HG02763 (cell line): ENCODE measurements at regions not wholly inside any gene's neighbourhood (a gene's known extent, or its start where the extent isn't known, plus 50 kb on each side); places are given as distances from the start of the nearest gene placed in this dataset.

Experiments used
- ATAC-seq: cut with Tn5 transposase; IDR thresholded peaks from one replicate; pipeline ENCODE4 v1.9.1; 2021; ENCODE audit warnings: mild to moderate bottlenecking, moderate library complexity; ENCODE audit not compliant: unreplicated experiment

DNA sequence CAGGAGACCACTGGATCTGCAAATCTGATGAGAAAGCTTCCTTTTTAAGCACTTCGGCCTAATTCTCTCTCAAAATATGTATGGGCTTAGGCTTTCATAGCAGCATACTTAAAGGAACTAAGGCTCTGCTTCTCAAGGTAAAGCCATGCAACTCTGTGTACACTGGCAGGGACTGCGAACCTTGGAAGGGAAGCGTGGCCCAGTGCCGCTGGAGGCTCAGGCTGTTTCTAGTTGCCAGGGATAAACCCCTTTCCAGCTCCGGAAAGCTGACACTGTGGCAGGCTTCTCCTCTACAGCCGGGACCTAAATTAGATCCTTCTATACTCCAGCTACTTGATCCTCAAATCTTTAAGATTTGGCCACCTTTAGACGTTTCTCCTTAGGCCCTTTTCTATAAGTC lies 1091.3 kb upstream of the TENM3 start:
- ATAC-seq = no peak

DNA sequence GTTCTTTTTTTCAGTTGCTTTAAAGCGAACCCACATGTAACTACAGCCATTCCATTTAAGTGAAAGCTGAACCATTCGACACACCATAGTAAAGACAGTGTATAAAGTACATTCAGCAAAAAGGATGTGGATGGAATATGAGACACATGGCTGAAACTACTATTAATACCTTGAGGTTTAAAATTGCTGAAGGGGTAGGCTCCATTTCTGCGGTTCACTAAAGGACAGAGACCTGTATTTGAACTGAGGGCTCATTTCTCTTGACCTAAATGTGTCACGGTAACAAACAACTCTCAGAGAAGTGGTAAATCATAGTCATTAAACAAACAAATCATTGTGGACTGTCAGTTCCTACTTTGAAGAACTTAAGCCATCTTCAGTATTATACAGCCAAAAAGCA lies 1085.6 kb upstream of the TENM3 start:
- ATAC-seq = no peak

DNA sequence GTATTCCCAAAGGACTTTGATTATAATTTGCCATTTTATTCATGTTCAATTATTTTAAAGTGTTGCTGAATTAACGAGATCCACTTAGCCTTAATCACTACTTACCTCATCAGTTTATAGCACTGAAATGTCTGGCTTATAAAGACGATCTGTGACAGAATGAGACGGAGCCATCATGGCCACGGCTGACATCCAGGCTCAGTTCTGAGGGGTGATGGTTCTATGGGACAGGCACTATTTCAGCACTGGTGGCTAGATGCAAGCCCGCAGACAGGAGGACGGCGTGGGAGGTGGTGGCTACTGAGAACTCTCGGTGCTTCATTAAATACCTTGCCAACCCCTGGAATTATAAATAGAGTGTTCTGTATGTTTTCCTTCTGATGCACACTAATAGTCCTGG lies 1084.2 kb upstream of the TENM3 start:
- ATAC-seq = no peak

DNA sequence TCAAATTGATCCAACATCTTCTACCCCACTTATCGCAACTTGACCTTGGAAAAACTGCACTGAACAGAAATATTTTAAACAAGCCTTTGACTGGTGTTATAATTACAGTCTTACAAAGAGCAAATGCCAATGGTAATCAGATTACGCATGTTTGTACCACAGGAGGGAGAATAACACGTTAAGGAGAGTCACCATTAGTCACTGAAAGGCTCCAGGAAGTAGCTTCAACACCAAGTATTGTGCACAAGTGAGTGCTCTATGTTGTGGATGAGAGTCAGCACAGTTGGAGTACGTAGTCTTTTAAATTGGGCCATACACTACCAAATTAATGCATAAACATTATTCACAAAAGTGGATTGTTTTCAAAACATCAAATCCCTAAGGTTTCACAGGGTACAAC lies 1081.5 kb upstream of the TENM3 start:
- no peak for ATAC-seq

DNA sequence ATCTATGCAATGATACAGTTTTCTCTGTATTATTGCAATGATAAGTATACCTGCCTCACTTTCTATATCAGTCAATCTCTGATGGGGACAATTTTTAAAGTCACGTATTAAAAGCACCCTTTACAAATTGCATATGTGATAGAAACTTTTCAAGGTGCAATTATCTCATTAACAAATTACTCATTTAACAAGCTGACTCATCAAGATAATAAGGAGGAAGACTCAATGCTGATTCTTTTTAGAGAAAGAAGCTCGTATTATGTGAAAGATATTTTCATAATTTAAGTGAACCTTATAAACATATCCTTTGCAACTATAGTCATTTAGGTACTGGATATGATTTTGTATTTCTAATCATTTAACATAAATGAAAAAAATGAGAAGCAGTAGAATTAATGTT lies 1080.9 kb upstream of the TENM3 start:
- no peak for ATAC-seq

DNA sequence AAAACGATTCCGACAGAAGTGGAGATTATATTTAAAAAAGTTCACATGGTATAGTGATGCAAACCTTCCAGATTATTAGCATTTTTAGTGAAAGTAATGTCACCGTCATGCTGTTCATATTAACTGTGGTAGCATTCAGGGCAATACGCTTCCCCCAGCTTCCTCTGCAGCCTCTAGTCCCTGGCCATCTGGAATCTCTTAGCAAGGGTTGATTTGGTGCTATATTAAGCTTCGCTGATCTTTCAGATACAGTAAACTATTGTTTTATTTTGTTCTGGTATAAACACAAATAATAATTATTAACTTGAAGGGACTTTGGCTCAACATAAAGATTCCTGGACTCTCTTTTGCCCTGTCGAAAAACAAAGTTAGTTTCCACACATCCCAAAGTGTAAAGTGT lies 1080.5 kb upstream of the TENM3 start:
- no peak for ATAC-seq

DNA sequence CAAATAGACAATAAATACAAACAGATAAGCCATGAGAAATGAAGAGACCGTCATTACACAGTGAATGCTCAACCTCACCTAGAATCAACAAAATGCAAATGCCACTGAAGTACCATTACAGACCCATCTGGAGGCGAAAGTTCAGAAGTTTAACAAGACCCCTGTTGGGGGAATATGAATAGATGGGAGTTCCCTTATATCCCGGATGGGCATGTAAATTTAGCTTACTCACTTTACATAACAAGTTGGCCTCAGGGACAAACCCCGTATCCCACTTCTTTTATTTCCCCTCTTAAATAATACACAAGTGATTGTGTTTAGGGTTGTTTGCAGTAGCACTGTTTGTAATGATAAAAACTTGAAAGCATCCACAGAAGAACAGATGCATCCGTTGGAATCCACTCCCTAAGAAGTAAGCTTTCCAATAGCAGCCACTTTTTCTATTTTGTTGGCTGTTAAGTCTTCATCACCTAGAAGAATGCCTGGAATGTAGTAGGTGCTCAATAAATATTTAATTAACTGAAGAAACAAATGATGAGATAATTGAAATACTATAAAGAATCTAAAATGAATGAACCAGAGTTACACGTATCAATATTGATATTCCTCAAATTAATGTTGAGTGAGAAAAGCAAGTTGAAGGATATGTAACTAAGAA lies 1076.3 kb upstream of the TENM3 start:
- no peak for ATAC-seq

DNA sequence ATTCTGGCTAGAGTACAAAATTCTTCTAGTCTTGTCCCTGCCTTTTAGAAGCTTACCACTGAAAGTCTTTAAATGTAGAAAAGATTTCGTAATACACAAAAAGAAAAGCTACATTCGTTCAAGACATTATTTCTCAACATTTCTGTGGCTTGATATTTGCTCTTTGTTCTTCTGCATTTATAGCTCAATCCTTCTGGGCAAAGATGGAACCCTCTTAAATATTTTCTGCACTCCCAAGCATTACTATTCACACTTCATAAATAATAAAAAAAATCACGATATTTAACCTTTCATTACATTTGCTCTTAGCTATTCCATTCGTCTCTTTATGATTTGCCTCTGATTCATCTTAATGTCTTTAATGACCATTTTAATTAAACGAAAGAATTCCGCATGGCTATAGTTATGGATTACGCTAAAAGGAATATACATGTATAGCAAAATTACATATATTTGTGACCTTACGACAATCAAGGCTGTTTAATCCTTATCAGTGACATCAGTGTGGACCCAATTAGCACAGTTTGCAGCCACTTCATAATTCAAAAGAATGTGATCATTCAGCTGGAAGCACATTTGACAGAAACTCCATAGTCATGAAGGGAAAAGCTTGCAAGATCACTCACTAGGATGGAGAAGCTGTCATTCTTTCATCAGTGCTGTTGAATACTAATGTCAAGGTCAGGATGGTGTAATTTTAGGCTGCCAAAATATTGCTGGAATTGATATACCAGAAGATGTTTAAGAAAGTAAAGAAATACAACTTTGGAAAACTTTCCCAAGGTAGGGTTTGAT lies 1075.0 kb upstream of the TENM3 start:
- no peak for ATAC-seq

DNA sequence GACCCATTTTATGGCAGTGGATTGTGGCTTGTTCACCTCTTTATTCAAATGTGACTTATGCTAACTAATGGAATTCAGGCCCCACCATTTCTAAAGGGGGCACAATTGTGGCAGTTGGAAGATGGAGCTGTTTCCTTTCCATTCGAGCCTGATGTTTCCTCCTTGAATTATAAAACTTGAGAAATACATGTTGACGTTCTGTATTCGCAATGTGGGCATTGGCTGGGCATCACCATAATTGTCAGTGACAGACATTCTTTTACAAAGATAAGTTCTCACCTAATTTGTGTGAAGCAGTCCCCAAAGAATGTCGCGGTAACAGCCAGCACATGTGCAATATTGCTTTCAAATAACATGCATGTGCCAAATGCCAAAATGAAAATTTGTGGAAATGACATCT lies 1070.2 kb upstream of the TENM3 start:
- ATAC-seq = no peak

DNA sequence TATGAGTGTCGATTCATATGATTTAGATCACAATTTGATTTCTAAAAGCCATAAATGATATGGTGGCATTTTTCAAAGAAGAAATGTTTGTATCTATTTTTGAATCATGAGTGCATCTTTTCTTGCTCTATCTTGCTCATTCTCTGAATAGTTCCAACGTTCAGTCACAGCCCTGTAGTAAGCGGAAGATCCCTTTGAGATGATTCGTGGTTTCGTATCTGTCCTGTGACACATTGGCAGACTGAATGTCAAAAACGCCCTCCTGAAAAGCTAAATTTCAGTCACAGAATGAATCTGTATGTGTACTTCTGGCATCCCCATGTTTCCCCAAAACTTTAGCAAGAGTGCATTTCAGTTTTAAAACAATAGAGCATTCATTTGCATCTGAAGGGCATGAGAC lies 1066.9 kb upstream of the TENM3 start:
- no peak for ATAC-seq

DNA sequence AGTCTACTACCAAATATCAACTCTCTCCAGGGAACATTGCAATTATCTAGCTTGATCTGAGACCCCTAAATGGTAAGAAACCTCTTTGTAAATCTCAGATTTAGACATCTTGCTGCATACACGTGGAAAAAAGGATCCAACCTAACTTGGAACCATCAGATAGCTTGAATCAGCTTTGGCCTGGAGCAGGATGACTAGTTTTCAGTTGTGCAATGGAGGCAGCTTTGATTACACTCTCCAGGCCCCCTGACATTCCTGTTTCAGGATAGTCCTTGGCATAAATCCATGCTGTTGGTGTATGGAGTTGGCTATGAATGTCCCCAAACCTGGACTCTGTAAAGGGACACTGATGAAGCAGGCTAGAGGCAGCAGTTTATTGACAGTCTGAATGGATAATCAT lies 1061.9 kb upstream of the TENM3 start:
- no peak for ATAC-seq

DNA sequence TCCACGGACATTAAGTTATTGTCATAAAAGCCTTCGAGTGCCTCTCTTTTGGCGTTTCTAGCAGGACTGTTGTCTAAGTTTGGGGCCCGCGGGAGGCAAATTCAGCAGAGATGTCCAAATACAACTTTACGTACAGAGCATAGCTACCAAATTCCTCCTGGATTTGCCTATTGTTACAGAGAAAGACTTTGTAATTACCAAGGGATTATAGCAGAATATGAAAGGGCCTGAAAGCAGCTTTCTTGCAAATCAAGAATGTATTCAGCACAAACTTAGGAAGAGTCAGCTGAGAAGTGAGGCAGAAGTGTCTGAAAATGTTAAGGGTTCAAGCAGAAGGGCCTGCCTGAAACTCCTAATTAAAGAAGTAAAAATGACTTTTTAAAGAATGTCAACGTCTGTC lies 1053.5 kb upstream of the TENM3 start:
- no peak for ATAC-seq

DNA sequence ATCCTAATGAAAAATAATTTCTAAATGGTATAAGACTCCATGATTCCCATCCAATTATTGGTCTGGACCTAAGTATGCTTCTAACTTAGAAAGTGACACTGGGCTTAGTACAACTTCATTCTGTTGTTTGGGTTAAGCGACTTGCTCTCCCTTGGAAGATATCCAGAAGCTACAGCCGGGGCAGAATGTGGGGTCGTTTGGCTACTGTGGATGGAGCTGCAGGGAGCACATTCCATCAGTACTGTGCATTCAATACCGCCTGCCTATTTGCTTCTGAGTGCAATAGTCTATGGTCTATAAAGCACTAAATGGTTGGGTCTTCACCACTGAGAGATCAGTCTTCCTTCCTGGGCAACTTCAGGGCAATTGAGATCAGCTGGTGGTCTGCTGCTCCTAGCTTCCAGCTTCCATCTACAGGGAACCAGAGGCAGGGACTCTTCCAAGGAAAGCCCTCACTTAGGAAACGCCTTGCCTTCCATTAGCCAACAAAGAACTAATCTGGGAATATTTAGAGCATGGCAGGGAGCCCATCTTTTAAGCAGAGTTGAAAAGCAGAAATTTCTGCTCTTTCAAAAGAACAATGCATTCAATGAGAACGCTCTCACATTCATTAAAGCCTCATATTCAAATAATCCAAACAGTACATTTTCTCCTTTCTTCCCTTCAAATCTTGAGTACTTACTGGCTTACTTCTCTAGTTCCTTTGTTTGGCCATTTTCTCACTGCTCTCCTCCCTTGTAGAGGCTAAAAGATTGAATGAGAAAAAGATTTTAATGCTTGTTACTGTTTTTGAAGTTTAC lies 1049.9 kb upstream of the TENM3 start:
- ATAC-seq = no peak

DNA sequence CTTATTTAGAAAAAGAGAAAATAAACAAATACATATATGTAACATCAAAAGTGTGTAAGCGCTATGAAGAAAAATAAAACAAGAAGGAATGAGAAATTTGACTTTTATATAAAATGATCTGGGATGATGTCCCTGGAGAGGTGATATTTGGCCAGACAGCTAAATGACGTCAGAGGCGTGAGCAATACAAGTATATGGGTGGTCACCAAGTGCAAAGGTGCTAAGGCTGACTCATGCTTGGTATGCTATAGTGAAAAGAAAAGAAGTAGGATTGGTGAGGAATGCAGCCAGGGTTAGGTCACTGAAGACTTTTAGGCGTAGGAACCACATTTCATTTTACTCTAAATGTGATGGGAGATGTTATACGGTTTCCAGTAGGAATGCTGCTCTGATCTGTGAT lies 1049.1 kb upstream of the TENM3 start:
- no peak for ATAC-seq

DNA sequence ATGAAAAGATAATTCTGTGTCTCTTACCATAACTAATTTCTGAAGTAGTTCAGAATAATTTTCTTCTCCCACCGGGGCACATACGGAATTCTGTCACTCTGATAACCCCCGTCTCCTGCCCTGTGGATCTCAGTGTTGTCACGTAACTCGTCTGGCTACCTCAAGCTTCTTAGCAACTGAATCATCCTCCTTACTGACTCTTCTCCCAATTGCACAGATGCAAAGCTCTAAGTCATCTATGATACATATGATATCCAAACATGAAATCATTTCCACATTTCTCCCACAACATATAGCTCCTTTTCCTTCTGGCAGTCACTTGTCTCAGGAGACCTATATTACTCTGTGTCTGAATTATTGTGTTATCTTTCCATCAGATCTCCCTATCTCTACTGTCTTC lies 1043.1 kb upstream of the TENM3 start:
- ATAC-seq = no peak

DNA sequence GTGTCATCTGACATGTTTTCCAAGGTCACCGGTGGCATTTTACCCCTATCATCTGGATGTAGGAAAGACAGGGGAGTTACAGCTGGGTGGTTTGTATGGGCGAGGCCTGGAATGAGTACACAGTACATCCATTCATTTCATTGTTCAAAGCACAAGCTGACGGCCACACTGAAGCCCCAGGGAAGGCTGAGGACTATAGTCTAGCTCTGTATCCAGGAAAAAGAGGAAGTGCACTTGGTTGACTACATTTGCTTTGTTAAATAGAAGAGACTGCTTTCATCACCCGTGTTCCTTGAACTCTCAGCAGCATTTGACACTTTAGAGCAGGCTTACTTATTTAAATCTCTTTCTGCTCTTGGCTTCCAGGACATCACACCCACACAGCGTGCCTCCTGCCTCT lies 1041.0 kb upstream of the TENM3 start:
- ATAC-seq = no peak

DNA sequence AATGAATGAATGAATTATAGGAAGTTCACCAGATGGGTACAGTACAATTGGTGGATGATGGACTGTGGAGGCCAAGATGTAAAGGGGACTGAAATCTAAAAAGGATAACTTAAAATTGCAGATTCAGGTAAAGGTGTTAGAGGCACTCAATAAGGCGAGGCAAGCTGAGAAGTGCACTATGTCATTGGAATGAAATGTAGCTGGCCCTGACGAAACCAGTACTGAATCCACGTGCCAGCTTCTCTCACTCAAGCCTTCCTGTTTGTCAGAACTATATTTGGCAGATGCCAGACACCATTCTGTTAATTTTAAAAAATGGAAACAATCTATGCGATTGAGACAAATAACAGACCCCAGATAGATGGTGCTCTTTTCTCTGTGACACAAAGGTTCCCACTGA lies 1039.1 kb upstream of the TENM3 start:
- no peak for ATAC-seq

DNA sequence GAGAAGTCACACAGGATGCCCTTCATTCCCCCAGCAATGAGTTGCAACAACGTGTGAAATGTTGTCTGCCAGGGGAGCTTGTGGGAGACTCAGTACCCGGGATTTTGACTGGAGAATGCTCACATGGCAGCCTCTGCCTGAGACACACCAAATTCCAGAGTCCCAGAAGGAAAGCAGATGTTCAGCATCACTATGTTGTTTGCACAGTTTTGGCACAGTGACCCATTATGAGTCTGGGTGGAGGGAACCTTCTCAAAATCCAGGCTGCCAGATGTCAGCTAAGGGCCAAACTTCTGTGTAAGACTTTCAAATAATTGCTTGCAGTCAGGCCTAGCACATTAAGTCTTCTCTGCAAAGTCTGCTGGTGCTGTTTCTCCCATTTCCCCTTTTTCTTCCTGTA lies 1029.7 kb upstream of the TENM3 start:
- no peak for ATAC-seq

DNA sequence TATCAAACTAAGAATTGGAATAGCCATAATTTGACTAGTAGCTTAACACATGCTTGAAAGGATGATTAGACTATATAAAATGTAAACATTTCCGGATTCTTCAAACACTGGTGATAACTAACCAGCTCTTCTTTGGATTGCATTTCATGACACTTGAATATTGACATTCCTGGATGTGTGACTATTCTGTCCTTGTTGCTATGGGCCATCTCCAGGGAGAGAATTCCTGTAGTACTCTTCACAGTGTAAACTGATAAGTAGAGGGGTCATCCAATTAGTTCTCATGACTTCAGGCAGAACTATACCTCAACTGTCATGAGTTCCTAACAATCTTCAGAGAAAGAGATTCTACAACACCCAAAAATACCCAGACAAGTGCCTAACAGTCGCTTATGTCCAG lies 1026.7 kb upstream of the TENM3 start:
- ATAC-seq = no peak

DNA sequence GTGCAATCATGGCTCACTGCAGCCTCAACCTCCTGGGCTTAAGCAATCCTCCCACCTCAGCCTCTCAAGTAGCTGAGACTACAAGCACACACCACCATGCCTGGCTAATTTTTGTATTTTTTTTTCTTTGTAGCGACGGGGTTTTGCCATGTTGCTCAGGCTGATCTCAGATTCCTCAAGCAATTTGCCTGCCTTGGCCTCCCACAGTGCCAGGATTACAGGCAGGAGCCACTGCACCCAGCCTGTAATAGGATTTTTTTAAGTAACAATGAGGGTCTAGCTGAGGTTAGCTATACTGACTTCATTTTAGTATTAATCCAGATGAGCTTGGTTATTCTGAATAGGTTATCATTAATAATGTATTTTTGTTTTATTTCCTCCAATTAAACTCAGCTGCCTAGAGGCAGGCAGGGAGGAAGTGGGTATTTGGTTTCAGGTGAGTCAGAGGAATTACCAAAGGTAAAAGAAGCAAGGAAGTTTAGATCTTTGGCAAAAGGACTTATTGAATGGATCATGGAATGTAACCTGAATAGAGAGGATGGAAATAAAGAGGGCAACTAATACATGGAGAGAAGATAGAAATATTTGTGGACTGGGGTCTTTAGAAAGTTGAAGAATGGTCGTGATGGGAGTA lies 1023.3 kb upstream of the TENM3 start:
- no peak for ATAC-seq

DNA sequence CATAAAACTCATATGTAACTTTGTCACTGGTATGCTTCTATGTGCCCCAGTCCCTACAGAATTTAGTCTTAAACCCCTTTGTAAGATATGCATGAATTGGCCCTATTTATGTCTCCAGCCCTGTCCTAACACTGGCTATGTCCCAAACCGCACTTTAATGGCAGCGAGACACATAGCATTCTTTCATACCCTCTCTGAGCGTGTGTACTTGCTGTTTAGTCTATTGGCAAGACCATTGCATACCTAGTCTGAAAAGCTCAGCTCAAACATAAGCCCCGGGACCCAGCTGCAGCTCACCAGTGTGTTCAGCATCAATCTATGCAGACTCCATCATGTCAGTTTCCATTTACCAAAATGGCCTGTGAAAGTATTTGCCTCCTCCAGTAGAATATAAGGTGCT lies 1018.4 kb upstream of the TENM3 start:
- no peak for ATAC-seq
